Naive thymus-derived CD8-positive, alpha-beta T cell (primary cell): ENCODE measurements at regions not wholly inside any gene's neighbourhood (a gene's known extent, or its start where the extent isn't known, plus 50 kb on each side); places are given as distances from the start of the nearest gene placed in this dataset.
A peak's percentile ranks its signal among the peaks of the same experiment; 100 is the strongest.

Experiments
- ATAC-seq, 2 donors: fragments of 150-1000 bp; cut with Tn5 transposase in 1 of 2; sonication (Bioruptor Pico), chemical (Tn5 transposase) in 1 of 2; 1 replicate in 1 of 2; 2 replicates in 1 of 2; pipeline ENCODE4 v1.10.0; 2021; ENCODE audit warnings: mild to moderate bottlenecking in 2 of 2, moderate library complexity in 2 of 2
- POLR2A ChIA-PET: fragments of 350-600 bp; sonication (Branson Sonifier 250); formaldehyde crosslinking; loops from one replicate; lab custom pipeline; 2021; ENCODE audit warnings: antibody characterized with exemption; lab: Charles Lee
- DNase-seq, 10 donors: peaks; one replicate each; pipeline versions ENCODE4 v3.0.0 to v3.0.0-alpha.2; 2020 to 2022
- H3K27ac Mint-ChIP-seq, 10 donors: one replicate each; pipeline ENCODE4 v1.8.0; 2020 to 2022; ENCODE audit warnings: mild to moderate bottlenecking in 10 of 10, mixed read lengths in 10 of 10, moderate library complexity in 4 of 10, inconsistent platforms in 1 of 10
- H3K27me3 Mint-ChIP-seq, 5 donors: one replicate each; pipeline ENCODE4 v1.8.0; 2021 to 2022; ENCODE audit warnings: mixed read lengths in 5 of 5
- H3K36me3 Mint-ChIP-seq, 3 donors: one replicate each; pipeline ENCODE4 v1.8.0; 2020 to 2022; ENCODE audit warnings: mixed read lengths in 3 of 3, mild to moderate bottlenecking in 2 of 3, inconsistent platforms in 1 of 3
- H3K4me1 Mint-ChIP-seq, 4 donors: one replicate each; pipeline ENCODE4 v1.8.0; 2021 to 2022; ENCODE audit warnings: mixed read lengths in 4 of 4
- H3K4me3 Mint-ChIP-seq, 10 donors: one replicate each; pipeline ENCODE4 v1.8.0; 2020 to 2022; ENCODE audit warnings: mild to moderate bottlenecking in 10 of 10, mixed read lengths in 10 of 10, moderate library complexity in 6 of 10, inconsistent platforms in 1 of 10
- H3K9me3 Mint-ChIP-seq, 9 donors: one replicate each; pipeline ENCODE4 v1.8.0; 2020 to 2022; ENCODE audit warnings: mixed read lengths in 9 of 9, mild to moderate bottlenecking in 3 of 9, inconsistent platforms in 1 of 9, moderate library complexity in 1 of 9

DNA sequence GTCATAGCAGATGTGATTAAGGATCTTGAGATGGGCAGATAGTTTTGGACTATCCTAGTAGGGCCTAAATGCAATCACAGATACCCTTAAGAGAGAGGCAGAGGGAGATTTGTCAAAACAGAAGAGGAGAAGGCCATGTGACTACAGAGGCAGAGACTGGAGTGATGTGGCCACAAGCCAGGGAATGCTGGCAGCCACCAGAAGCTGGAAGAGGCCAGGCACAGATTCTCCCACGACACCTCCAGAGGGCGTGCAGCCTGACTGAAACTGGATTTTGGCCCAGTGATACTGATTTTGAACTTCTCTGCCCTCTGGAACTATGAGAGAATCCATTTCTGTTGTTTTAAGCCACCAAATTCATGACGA is 52.1 kb upstream of the EPS8L3 start:
- Mint-ChIP-seq H3K4me3 (no peak overlapping the region), H3K36me3 (peaks cover 0 to 9% (median 0%) of the 10 kb centered on the region in 3 donors), H3K9me3 (peaks cover 0 to 9% (median 2%) of the 10 kb centered on the region in 9 donors), H3K4me1 (peaks cover 0 to 44% (median 3%) of the 10 kb centered on the region in 4 donors), H3K27me3 (no peaks in the 10 kb centered on the region), H3K27ac (no peak overlapping the region)
- DNase-seq (no peak), ATAC-seq (no peak)
- POLR2A ChIA-PET = no interaction called here

DNA sequence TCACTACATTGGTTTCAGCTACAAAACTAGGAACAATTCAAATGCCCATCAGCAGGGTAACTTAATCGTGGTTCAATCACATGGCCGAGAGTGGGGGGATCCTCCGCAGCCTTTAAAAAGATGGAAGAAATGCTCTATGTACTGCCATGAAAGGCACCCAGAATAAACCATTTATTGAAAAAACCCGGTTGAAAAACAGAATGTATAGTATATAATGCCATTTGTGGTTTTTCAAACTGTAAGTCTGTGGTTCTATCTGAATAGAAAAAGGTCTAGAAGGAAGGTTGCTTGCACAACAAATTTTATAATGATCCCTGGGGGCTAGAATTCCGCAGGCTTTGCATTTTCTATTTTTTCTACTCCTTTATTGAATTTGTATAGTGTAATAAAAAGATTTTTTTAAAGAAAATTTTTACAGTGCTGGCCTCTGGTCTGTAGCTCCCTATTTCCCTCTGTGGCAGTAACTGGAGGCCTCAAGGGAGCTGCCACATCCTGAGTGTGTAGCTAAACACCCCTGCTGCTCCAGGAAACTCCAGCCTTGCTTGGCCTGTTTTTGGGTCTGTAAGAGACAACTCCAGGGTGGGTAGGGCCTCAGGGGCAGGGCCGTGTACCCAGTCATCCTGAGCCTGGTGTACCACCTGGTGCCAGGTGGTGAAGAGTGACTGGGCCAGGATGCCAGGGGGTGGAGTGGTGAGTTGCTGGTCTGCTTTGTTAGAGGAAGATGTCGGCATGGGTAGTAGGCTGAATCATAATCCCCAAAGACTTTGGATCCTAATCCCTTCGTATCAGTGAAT is 51.5 kb upstream of the EPS8L3 start:
- ATAC-seq (no peak), DNase-seq (no peak)
- POLR2A ChIA-PET = interaction anchor here (0.6 kb wide), 1 partner anchor 15 kb away, joined by 3 read pairs; no protein-coding TSS in a partner anchor
- peaks cover 0 to 44% (median 3%) of the 10 kb centered on the region in 4 donors for H3K4me1 Mint-ChIP-seq
- peaks cover 0 to 9% (median 2%) of the 10 kb centered on the region in 9 donors for H3K9me3 Mint-ChIP-seq
- peaks cover 0 to 9% (median 0%) of the 10 kb centered on the region in 3 donors for H3K36me3 Mint-ChIP-seq
- no peak overlapping the region for H3K27ac Mint-ChIP-seq
- H3K27me3 Mint-ChIP-seq = no peaks in the 10 kb centered on the region
- peak overlapping the region in 1 of 10 donors; percentile 4 for H3K4me3 Mint-ChIP-seq

DNA sequence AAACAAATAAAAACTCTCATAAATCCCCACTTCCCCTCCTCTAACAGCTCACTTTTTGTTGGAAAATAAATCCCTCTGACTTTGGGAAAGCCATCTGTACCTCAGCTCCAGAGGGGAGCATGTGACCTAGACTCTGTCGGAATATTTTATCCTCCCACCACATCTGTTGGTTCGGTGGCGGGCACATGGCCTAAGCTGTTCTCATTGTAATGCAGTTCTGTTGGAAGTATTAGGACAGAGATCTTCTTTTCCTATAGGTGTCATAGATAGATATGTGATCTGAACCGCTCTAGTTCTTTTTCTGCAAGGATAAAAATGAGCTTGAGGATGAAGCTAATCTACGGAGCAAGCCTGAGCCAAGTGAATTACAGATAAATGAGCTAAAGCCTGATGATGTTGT is 50.5 kb upstream of the EPS8L3 start:
- H3K27ac Mint-ChIP-seq = peak overlapping the region in 1 of 10 donors; percentile 83
- POLR2A ChIA-PET = no interaction called here
- no peak overlapping the region for H3K4me3 Mint-ChIP-seq
- no peak for ATAC-seq
- no peaks in the 10 kb centered on the region for H3K27me3 Mint-ChIP-seq
- peaks cover 0 to 44% (median 3%) of the 10 kb centered on the region in 4 donors for H3K4me1 Mint-ChIP-seq
- H3K36me3 Mint-ChIP-seq = peaks cover 0 to 9% (median 0%) of the 10 kb centered on the region in 3 donors
- peaks cover 0 to 9% (median 2%) of the 10 kb centered on the region in 9 donors for H3K9me3 Mint-ChIP-seq
- no peak for DNase-seq
